Thoracic aorta (tissue), 2 donors: ENCODE measurements at regions not wholly inside any gene's neighbourhood (a gene's known extent, or its start where the extent isn't known, plus 50 kb on each side); places are given as distances from the start of the nearest gene placed in this dataset.

Source experiments
- ATAC-seq: fragments of 150-250 bp; one replicate; pipeline ENCODE4 v1.8.0; 2017; ENCODE audit warnings: low read depth; ENCODE audit not compliant: insufficient number of reproducible peaks, low FRiP score
- DNase-seq: peaks from one replicate; pipeline ENCODE4 v3.0.0-alpha.2; 2020; ENCODE audit warnings: low spot score
- H3K27ac ChIP-seq, 2 donors: fragments of 200-600 bp; sonication (generic); 1 replicate in 1 of 2; 2 replicates in 1 of 2; pipeline ENCODE4 v1.5.1; 2016; ENCODE audit warnings: mild to moderate bottlenecking in 2 of 2, moderate library complexity in 2 of 2
- H3K27me3 ChIP-seq: fragments of 200-600 bp; sonication (generic); replicated peaks from 2 replicates; pipeline ENCODE4 v1.6.0; 2016; ENCODE audit warnings: mild to moderate bottlenecking; ENCODE audit not compliant: insufficient read depth
- H3K36me3 ChIP-seq: fragments of 200-600 bp; sonication (generic); one replicate; pipeline ENCODE4 v1.5.1; 2016
- H3K4me1 ChIP-seq, 2 donors: fragments of 200-600 bp; sonication (generic); 1 replicate in 1 of 2; 2 replicates in 1 of 2; pipeline versions ENCODE4 v1.5.1 to v1.6.0; 2016; ENCODE audit warnings: low read depth in 2 of 2, mild to moderate bottlenecking in 1 of 2; ENCODE audit not compliant: control insufficient read depth in 1 of 2
- H3K4me3 ChIP-seq: fragments of 200-600 bp; sonication (generic); 2 replicates; pipeline ENCODE4 v1.5.1; 2016; ENCODE audit warnings: mild to moderate bottlenecking
- H3K9me3 ChIP-seq: fragments of 200-600 bp; sonication (generic); 2 replicates; pipeline ENCODE4 v1.5.1; 2016
- CTCF ChIP-seq: fragments of 200-600 bp; sonication (generic); IDR thresholded peaks from one replicate; pipeline ENCODE4 v1.5.1; 2019; ENCODE audit warnings: antibody characterized with exemption

DNA sequence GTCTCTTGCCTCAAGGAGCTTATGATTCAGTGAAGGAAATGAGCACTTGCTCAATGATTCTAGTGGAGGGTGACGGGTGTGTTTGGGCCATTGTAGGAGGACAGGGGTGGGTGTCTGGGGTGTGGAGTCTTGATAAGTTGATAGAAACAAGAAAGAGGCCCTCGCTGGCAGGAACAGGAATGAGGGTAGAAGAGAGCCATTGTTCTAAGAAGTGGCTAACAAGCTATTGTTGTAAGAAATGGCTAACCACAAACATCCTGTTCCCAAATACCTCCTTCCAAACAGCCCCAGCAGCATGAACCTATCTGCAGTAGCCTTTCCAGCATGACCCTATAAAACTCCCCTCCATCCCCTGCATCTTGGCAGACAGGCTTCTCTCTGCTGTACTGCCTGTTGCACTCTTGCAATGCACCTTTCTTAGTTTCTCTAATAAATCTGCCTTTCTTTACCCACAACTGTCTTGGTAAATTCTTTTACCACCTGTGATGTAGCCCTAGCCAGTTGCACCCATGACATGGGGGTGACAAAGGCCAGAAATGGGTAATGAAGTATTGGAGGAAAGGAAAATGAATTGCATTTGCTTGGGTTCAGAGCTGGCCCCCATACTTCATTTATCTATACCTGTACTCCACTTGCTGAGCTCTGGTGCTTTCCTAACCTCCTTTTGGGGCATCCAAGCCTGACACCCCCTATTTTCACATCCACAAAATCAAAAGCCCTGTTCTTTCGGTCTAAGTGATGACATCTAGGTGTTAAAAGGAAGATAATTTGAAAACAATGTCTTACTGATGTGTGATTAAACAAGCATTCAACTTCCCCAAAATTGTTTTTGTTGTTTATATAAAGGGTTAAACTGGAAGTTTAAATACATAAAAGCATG lies 389.1 kb downstream of the GRIN2B start:
- no peak for ATAC-seq
- Histone ChIP-seq H3K4me1 (no peaks in the 10 kb centered on the region), H3K4me3 (no peak overlapping the region), H3K27me3 (no peaks in the 10 kb centered on the region), H3K36me3 (no peaks in the 10 kb centered on the region), H3K9me3 (no peaks in the 10 kb centered on the region), H3K27ac (no peak overlapping the region)
- TF ChIP-seq CTCF: no peak
- no peak for DNase-seq

GRCh38 chr12:13591488-13591887 lies 389.9 kb downstream of the GRIN2B start:
- DNase-seq: no peak
- H3K27ac ChIP-seq: no peak overlapping the region
- H3K27me3 ChIP-seq: no peaks in the 10 kb centered on the region
- no peak overlapping the region for H3K4me3 ChIP-seq
- H3K4me1 ChIP-seq: no peaks in the 10 kb centered on the region
- TF ChIP-seq CTCF: no peak
- no peak for ATAC-seq
- H3K36me3 ChIP-seq: no peaks in the 10 kb centered on the region
- no peaks in the 10 kb centered on the region for H3K9me3 ChIP-seq

- no peak for ATAC-seq
- Histone ChIP-seq H3K27me3 (no peaks in the 10 kb centered on the region), H3K4me1 (no peaks in the 10 kb centered on the region), H3K4me3 (no peak overlapping the region), H3K27ac (no peak overlapping the region), H3K36me3 (no peaks in the 10 kb centered on the region), H3K9me3 (no peaks in the 10 kb centered on the region)
- no peak for DNase-seq
- no peak for TF ChIP-seq CTCF
Measured at GRCh38 chr12:13591059-13591458, 390.3 kb downstream of the GRIN2B start.

GRCh38 chr12:13588574-13588973 lies 392.0 kb downstream of the EMP1 start:
- Histone ChIP-seq H3K36me3 (no peaks in the 10 kb centered on the region), H3K27ac (no peak overlapping the region), H3K4me1 (no peaks in the 10 kb centered on the region), H3K27me3 (no peaks in the 10 kb centered on the region), H3K4me3 (no peak overlapping the region), H3K9me3 (no peaks in the 10 kb centered on the region)
- DNase-seq (no peak), ATAC-seq (no peak)
- no peak for TF ChIP-seq CTCF

GRCh38 chr12:13587721-13588390 lies 391.3 kb downstream of the EMP1 start:
- Histone ChIP-seq H3K4me1 (no peaks in the 10 kb centered on the region), H3K36me3 (no peaks in the 10 kb centered on the region), H3K27ac (no peak overlapping the region), H3K27me3 (no peaks in the 10 kb centered on the region), H3K9me3 (no peaks in the 10 kb centered on the region), H3K4me3 (no peak overlapping the region)
- no peak for TF ChIP-seq CTCF
- DNase-seq (no peak), ATAC-seq (no peak)
